GM18873 (cell line): ENCODE measurements at regions not wholly inside any gene's neighbourhood (a gene's known extent, or its start where the extent isn't known, plus 50 kb on each side); places are given as distances from the start of the nearest gene placed in this dataset.

Experiments used
- ATAC-seq: cut with Tn5 transposase; IDR thresholded peaks from one replicate; pipeline ENCODE4 v1.9.1; 2021; ENCODE audit warnings: mild to moderate bottlenecking, moderate library complexity, moderate number of reproducible peaks; ENCODE audit not compliant: unreplicated experiment, low FRiP score

- ATAC-seq: no peak
Observed at GRCh38 chr14:58833634-58834378, 196.0 kb downstream of the DACT1 start.

GRCh38 chr14:58836303-58836974, 198.7 kb downstream of the DACT1 start:
- ATAC-seq: no peak

- no peak for ATAC-seq
Observed at GRCh38 chr14:58839233-58839632, 201.5 kb downstream of the DACT1 start.

GRCh38 chr14:58844544-58844943, 206.8 kb downstream of the DACT1 start:
- no peak for ATAC-seq

GRCh38 chr14:58846682-58847465, 209.1 kb downstream of the DACT1 start:
- ATAC-seq: no peak

GRCh38 chr14:58848365-58848764, 210.6 kb downstream of the DACT1 start:
- no peak for ATAC-seq

- no peak for ATAC-seq
Observed at GRCh38 chr14:58849601-58850000, 211.8 kb downstream of the DACT1 start.

- ATAC-seq: no peak
Observed at GRCh38 chr14:58850011-58850410, 212.2 kb downstream of the DACT1 start.

- no peak for ATAC-seq
Observed at GRCh38 chr14:58861586-58861985, 223.8 kb downstream of the DACT1 start.

GRCh38 chr14:58862416-58863160, 224.8 kb downstream of the DACT1 start:
- ATAC-seq: no peak

GRCh38 chr14:58863661-58864345, 226.0 kb downstream of the DACT1 start:
- no peak for ATAC-seq

- ATAC-seq: no peak
Observed at GRCh38 chr14:58864751-58865513, 227.2 kb downstream of the DACT1 start.

- no peak for ATAC-seq
Observed at GRCh38 chr14:58865514-58866281, 227.9 kb downstream of the DACT1 start.

- no peak for ATAC-seq
Observed at GRCh38 chr14:58866391-58866790, 228.6 kb downstream of the DACT1 start.

- no peak for ATAC-seq
Observed at GRCh38 chr14:58870961-58871360, 233.2 kb downstream of the DACT1 start.

- ATAC-seq: no peak
Observed at GRCh38 chr14:58871573-58871972, 233.8 kb downstream of the DACT1 start.

GRCh38 chr14:58872061-58872460, 234.3 kb downstream of the DACT1 start:
- ATAC-seq: no peak

- no peak for ATAC-seq
Observed at GRCh38 chr14:58873228-58873953, 235.6 kb downstream of the DACT1 start.
